VCaP (cell line): ENCODE measurements at regions not wholly inside any gene's neighbourhood (a gene's known extent, or its start where the extent isn't known, plus 50 kb on each side); places are given as distances from the start of the nearest gene placed in this dataset.

Experiments used
- H3K27ac ChIP-seq: fragments of 450-650 bp; 2 replicates; pipeline ENCODE4 v1.5.1; 2017
- TF ChIP-seq, protein P1 (sequence below): fragments of 450-650 bp; conservative IDR thresholded peaks from 2 replicates; pipeline ENCODE4 v1.5.1; 2017; ENCODE audit warnings: mild to moderate bottlenecking, moderate library complexity

- TF ChIP-seq, protein P1, sequence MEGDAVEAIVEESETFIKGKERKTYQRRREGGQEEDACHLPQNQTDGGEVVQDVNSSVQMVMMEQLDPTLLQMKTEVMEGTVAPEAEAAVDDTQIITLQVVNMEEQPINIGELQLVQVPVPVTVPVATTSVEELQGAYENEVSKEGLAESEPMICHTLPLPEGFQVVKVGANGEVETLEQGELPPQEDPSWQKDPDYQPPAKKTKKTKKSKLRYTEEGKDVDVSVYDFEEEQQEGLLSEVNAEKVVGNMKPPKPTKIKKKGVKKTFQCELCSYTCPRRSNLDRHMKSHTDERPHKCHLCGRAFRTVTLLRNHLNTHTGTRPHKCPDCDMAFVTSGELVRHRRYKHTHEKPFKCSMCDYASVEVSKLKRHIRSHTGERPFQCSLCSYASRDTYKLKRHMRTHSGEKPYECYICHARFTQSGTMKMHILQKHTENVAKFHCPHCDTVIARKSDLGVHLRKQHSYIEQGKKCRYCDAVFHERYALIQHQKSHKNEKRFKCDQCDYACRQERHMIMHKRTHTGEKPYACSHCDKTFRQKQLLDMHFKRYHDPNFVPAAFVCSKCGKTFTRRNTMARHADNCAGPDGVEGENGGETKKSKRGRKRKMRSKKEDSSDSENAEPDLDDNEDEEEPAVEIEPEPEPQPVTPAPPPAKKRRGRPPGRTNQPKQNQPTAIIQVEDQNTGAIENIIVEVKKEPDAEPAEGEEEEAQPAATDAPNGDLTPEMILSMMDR, result no peak
- no peak overlapping the region for H3K27ac ChIP-seq
These were observed 272.8 kb downstream of the GAS1 start for GRCh38 chr9:86674487-86674886.

- no peak overlapping the region for H3K27ac ChIP-seq
- TF ChIP-seq, protein P1, result no peak
These were observed 274.3 kb downstream of the GAS1 start for GRCh38 chr9:86672966-86673365.

GRCh38 chr9:86672301-86672700 is 275.0 kb downstream of the GAS1 start:
- TF ChIP-seq, protein P1, result no peak
- no peak overlapping the region for H3K27ac ChIP-seq

GRCh38 chr9:86671018-86671417 is 276.3 kb downstream of the GAS1 start:
- TF ChIP-seq, protein P1, result no peak
- no peak overlapping the region for H3K27ac ChIP-seq

GRCh38 chr9:86670536-86670935 is 276.8 kb downstream of the GAS1 start:
- TF ChIP-seq, protein P1, result no peak

GRCh38 chr9:86670076-86670475 is 277.2 kb downstream of the GAS1 start:
- TF ChIP-seq, protein P1, result no peak
- H3K27ac ChIP-seq, result no peak overlapping the region

More at GRCh38 chr9:86670536-86670935, 276.8 kb downstream of the GAS1 start:
- no peak overlapping the region for H3K27ac ChIP-seq

DNA sequence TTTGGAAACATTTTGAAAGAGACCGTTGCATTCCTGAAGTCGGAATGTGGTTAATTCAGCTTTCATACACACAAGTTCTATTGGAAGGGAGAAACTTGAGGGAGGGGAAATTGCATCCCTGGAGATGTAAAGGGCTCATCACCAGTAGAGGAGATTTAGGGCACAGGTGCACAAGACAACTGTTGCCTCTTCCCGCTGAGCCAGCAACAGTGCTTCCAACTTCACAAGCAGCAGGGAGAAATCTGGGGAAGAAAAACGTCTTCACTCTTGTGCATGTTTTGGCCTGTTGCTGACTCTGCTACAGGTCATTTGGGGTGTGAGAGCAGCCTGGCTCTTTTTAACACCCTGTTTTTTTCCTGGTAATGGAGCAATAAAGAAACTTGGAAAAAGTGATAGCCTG is 277.9 kb downstream of the GAS1 start:
- TF ChIP-seq, protein P1, result no peak
- H3K27ac ChIP-seq, result no peak overlapping the region

DNA sequence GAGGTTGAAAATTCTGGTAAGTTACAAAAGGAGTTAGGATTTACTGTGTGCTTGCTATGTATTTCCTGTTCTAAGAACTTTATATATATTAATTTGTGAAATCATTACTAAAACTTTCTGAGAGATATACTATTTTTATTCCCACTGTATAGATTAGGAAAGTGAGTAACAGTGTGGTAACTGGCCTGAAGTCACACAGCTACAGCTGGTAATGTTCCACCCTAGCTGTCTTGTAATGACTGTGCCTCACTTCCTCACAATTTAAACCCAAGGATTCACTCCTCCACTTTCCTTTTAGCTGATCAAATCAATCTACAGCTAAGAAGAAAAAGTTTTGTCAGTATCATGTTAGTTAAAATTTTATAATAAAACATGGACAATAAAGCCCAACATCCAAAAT is 278.8 kb downstream of the GAS1 start:
- no peak overlapping the region for H3K27ac ChIP-seq
- TF ChIP-seq, protein P1, result no peak
